HG03066 (cell line): ENCODE measurements at regions not wholly inside any gene's neighbourhood (a gene's known extent, or its start where the extent isn't known, plus 50 kb on each side); places are given as distances from the start of the nearest gene placed in this dataset.
"Not testable (repeated sequence)": the region's sequence is repeated elsewhere in the genome, so short reads cannot be mapped to it uniquely, and the experiment has no call there.

Source experiments
- ATAC-seq: cut with Tn5 transposase; IDR thresholded peaks from one replicate; pipeline ENCODE4 v1.9.1; 2021; ENCODE audit warnings: low read depth; ENCODE audit not compliant: unreplicated experiment

- ATAC-seq = no peak
Measured at GRCh38 chr10:91002656-91003055, 81.8 kb upstream of the ANKRD1 start.

GRCh38 chr10:91003379-91003778 lies 82.5 kb upstream of the ANKRD1 start:
- not testable (repeated sequence) for ATAC-seq

- ATAC-seq = not testable (repeated sequence)
Measured at GRCh38 chr10:91005276-91005675, 84.4 kb upstream of the ANKRD1 start.

DNA sequence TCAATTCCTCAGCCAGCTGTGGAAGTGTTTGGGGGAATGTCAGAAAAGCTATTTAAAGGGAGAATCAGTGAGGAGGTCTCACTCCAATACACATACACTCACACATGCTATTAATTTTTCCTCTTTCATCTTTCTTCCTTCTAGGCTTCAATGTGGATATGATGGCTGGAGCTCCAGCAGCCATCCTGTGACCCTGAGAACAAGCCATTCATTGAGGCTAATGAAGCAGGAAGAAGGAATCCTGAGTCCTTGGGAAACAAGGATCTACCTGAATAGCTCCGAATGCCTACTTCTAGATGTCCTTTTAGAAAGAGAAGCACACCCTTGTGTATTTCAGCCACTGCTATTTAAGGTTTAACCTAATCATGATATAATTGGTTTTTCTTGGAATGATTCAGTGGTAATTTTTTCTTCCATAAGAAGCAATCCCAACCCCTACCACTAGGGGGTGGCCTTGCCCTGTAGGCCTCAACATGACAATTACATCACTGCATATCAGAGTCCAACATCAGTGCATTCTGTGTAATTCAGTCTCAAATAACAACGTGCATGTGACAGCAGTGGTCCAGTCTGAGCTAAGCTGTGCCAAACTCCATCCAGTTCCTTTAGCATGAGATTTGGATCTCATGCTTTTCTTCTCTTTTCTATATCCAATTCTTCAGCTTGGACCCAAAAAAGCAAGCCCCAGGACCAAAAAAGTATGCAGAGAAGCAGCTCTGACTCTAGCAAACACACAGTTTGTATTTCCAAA lies 85.3 kb upstream of the ANKRD1 start:
- peak; percentile 40 for ATAC-seq

DNA sequence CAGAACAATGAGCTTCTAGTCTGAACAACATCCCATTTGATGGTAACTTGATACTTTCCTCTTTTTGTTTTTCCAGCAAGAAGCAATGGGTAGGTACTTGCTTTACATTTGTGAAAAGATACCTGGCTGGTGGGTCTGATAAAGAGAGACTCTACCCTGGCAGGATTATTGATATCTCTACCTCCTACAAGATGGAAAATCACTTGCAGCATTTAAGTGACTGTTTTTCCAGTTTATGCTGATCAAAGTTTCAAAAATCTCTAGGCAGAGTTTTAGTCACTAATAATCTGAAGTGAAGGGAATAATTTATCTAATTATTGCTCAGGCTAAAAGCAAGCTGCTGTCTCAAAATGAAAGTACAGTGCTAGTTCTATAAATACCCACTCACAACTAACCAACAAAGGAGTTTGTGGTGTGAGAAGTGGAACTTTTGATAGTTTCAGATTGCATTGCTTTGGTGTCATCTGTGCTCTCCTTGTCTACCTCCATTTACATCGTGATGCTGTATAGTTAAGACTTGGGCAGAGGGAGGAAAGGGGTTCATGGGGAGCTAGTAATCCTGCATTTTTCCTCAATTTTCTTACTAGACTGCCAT lies 86.0 kb upstream of the ANKRD1 start:
- peak; percentile 91 for ATAC-seq

DNA sequence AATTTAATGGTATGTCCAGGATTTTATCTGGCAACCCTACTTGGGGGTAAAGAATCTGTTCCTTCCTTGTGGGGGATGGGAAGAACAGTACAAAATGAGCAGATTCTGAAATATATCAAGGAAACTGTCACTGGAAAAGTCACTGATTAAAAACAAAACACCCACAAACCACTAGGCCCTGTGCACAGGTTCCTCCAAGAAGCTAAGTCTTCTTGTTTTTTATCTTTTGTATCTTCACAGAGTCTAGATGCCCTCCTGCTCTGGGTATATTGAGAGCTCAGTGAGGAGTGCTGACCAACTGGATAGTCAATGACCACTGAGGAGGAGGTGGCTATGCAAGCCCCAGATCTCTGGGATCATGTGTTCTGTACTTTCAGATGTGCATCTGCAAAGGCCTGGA lies 86.8 kb upstream of the ANKRD1 start:
- ATAC-seq = no peak

DNA sequence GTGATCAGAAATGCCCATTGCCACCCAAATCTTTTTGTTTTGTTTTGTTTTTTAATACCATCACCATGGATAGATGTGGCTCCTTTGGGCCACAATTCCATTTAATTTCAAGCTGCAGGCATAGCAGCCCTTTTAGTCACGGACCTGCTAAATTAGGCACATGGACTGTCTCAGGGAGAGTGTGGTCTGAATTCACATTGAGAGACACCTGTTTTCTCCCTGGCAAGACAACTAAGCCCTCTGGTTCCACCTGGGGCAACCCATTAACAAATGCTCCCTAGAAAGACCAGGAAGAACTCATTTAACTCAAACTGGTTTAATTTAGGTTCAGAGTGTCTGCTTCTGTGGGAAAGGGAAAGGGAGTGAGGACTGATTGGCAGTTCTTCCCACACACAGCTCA lies 88.2 kb upstream of the ANKRD1 start:
- ATAC-seq = no peak

GRCh38 chr10:91010952-91011351 lies 90.1 kb upstream of the ANKRD1 start:
- ATAC-seq = no peak

GRCh38 chr10:91012502-91012901 lies 91.6 kb upstream of the ANKRD1 start:
- ATAC-seq = no peak

GRCh38 chr10:91013985-91014384 lies 93.1 kb upstream of the ANKRD1 start:
- no peak for ATAC-seq

DNA sequence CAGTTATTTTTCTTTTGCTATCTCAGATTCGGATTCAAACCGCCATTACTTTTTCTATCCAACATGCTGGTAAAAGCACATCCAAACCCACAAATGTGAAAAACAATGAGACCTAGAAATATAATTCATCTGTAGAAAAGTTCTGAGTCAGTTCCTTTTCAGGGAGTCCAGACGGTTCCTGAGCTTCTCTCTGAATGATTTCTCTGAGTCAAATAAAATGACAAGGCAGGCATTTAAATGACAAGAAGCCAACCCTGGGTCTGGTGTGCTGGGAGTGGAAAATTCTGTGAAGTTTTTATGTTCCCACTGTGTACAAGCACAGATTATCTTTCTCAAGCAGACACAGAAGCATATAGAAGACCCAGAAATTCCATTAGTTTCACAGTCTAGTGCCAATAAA lies 96.3 kb upstream of the ANKRD1 start:
- no peak for ATAC-seq

- no peak for ATAC-seq
Measured at GRCh38 chr10:91021901-91022300, 101.0 kb upstream of the ANKRD1 start.

DNA sequence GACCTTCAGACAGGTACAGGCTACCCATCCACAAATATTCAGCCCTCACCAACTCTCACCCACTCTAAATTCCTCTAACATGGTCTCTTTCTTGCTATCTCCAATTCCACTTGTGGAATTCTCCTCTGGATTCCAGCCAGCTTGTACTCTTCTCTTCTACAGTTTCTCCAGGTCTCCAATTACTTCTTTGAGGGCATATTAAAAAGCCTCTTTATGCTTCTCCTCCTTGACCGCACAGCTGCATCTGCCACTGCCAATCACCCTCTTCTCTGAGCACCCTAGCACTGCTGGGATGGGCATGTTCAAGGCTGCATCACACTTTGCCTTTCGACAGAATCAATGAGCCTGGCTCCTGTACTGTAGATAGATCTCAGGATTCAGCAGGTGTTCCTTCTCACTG lies 101.5 kb upstream of the ANKRD1 start:
- ATAC-seq = no peak

- ATAC-seq = no peak
Measured at GRCh38 chr10:91022924-91023699, 102.2 kb upstream of the ANKRD1 start.

DNA sequence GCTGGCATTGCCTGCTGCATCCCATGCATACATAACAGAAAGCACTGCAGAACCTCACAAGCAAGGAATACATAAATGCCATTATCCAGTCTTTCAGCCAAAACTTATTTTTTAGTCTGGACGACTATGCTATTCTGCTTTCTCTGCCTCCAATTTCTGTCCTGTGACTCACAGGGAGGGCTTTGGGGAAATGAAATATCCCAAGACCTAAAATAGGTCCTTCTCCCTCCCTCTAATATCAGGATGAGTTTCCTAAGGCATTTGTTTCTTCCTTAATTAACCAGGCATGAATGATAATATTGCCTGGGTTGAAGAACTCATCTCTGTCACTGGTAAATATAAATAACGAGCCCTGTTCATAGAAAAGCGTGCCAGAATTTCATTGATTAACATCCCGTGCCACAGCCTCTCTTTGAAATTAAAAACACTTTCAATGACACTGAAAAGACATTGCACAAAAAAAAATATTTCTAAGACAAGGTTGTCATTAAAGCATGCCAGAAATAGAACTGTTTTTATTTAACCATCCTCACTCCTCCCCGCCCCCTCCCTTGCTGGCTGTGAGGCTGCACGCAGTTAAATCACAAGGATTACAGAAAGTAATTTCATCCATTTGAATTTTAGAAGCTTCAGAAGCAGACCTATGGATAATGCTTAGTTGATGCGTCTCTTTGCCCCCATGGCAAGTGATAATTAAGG lies 103.0 kb upstream of the ANKRD1 start:
- no peak for ATAC-seq

GRCh38 chr10:91024541-91024940 lies 103.7 kb upstream of the ANKRD1 start:
- ATAC-seq = no peak

DNA sequence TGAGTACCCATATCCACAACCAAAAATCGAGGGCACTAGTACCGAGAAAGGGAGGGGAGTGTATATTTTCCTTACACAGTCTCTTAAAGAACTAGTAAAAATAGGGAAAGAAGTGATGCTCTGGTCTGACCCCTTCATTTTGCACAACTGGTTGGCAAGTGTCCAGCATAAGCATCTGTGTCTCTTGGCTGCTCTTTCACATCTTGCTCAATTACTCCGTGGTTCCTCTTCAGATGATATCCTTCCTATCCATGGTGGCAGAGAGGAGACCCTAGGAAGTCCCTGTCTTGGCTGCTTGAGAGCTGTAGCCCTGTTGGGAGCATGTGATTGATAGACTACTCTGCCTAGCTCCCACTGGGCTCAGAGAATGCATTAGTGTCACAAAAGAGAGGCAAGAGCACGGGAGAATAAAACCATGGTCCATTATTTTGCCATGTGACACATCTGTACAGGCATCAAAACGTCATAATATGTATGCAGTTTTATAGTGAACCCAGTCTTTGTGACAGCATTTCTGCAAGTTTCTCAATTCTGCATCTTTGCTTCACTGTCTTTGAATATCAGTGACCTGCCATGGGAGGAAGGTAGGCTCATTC lies 111.8 kb upstream of the ANKRD1 start:
- no peak for ATAC-seq

GRCh38 chr10:91033324-91033950 lies 112.5 kb upstream of the ANKRD1 start:
- ATAC-seq = no peak

DNA sequence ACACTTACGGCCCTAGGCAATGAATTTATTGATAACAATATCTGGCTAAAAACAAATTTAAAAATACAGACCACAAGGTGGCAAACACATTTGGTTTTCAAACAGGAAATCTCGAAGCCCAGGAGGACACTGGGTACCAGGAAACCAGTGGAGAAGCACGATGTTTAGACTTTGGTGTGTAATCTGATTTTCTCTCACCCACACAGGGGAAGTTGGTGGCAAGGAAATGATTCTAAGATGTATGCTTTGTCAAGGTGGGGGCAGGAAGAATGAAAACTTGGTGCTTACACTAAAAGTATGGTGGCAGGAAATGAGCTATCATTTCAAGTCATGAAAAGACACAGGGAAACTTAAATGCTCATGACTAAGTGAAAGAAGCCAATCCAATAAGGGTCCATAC lies 113.2 kb upstream of the ANKRD1 start:
- ATAC-seq = no peak

- no peak for ATAC-seq
Measured at GRCh38 chr10:91034494-91035159, 113.7 kb upstream of the ANKRD1 start.
